K562 (cell line): ENCODE measurements at regions not wholly inside any gene's neighbourhood (a gene's known extent, or its start where the extent isn't known, plus 50 kb on each side); places are given as distances from the start of the nearest gene placed in this dataset.

ENCODE experiments used
- ADNP ChIP-seq: fragments of 200-800 bp; sonication (Bioruptor generic); IDR thresholded peaks from 2 replicates; pipeline ENCODE4 v1.6.1; 2016; ENCODE audit warnings: missing genetic modification characterization, missing compliant biosample characterization
- ARID1B ChIP-seq: fragments of 450-650 bp; IDR thresholded peaks from 2 replicates; pipeline ENCODE4 v1.6.1; 2016; ENCODE audit warnings: antibody characterized with exemption, mild to moderate bottlenecking, inconsistent platforms
- CBFA2T3 ChIP-seq: fragments of 450-650 bp; IDR thresholded peaks from 2 replicates; pipeline ENCODE4 v1.6.1; 2017
- CBX8 ChIP-seq: fragments of 200-600 bp; sonication (generic); IDR thresholded peaks from 2 replicates; pipeline ENCODE4 v1.6.1; 2012; ENCODE audit warnings: borderline replicate concordance, mixed run types, low read depth, mild to moderate bottlenecking, moderate library complexity, mixed read lengths, low read length, control low read depth, inconsistent platforms; ENCODE audit not compliant: poor library complexity, severe bottlenecking; ENCODE audit errors: extremely low read depth
- EHMT2 ChIP-seq: fragments of 450-650 bp; IDR thresholded peaks from 2 replicates; pipeline ENCODE4 v1.6.1; 2018; ENCODE audit warnings: antibody characterized with exemption
- MEIS2 ChIP-seq: fragments of 450-650 bp; IDR thresholded peaks from 2 replicates; pipeline ENCODE4 v1.6.1; 2014; ENCODE audit warnings: mild to moderate bottlenecking; ENCODE audit not compliant: partially characterized antibody
- NCOR1 ChIP-seq: fragments of 450-650 bp; IDR thresholded peaks from 2 replicates; pipeline ENCODE4 v1.6.1; 2016; ENCODE audit warnings: mild to moderate bottlenecking, moderate library complexity
- NFIX ChIP-seq: fragments of 250-450 bp; sonication (Bioruptor Pico); IDR thresholded peaks from 2 replicates; pipeline ENCODE4 v1.4.0; 2020; ENCODE audit warnings: low read depth, mild to moderate bottlenecking, moderate library complexity
- PTRF ChIP-seq: fragments of 450-650 bp; IDR thresholded peaks from 2 replicates; pipeline ENCODE4 v1.6.1; 2016; ENCODE audit warnings: mild to moderate bottlenecking, missing genetic modification characterization, missing compliant biosample characterization
- TEAD4 ChIP-seq, 2 experiments: sonication (generic) in 1 of 2; formaldehyde crosslinking in 1 of 2; IDR thresholded peaks; 2 replicates each; pipeline versions ENCODE4 v1.6.1 to v1.8.0; 2012 to 2022; ENCODE audit warnings: borderline replicate concordance in 1 of 2, inconsistent platforms in 1 of 2, low read length in 1 of 2, mild to moderate bottlenecking in 1 of 2, missing genetic modification reagents in 1 of 2
- ZNF232 ChIP-seq: sonication (generic); formaldehyde crosslinking; IDR thresholded peaks from 2 replicates; pipeline ENCODE4 v1.8.0; 2022; ENCODE audit warnings: mild to moderate bottlenecking, missing genetic modification reagents
- ZNF316 ChIP-seq: fragments of 450-650 bp; IDR thresholded peaks from 2 replicates; pipeline ENCODE4 v1.6.1; 2016
- TF ChIP-seq, protein P1 (sequence below): sonication (generic); formaldehyde crosslinking; IDR thresholded peaks from 2 replicates; pipeline ENCODE4 v1.8.0; 2022; ENCODE audit warnings: mild to moderate bottlenecking, missing genetic modification reagents
- TF ChIP-seq, protein P2 (sequence below): fragments of 450-650 bp; IDR thresholded peaks from 2 replicates; pipeline ENCODE4 v1.6.1; 2017; ENCODE audit warnings: mild to moderate bottlenecking, moderate library complexity
- TF ChIP-seq, protein P3 (sequence below): fragments of 200-800 bp; sonication (Bioruptor generic); IDR thresholded peaks from 2 replicates; pipeline ENCODE4 v1.6.1; 2017; ENCODE audit warnings: missing genetic modification characterization, missing compliant biosample characterization
- TF ChIP-seq, protein P4 (sequence below): sonication (generic); formaldehyde crosslinking; IDR thresholded peaks from 2 replicates; pipeline ENCODE4 v1.9.0; 2022; ENCODE audit warnings: mild to moderate bottlenecking, missing genetic modification reagents
- TF ChIP-seq, protein P5 (sequence below): fragments of 250-450 bp; sonication (Bioruptor Pico); IDR thresholded peaks from 2 replicates; pipeline ENCODE4 v1.5.0; 2021; ENCODE audit warnings: mild to moderate bottlenecking, borderline replicate concordance
- TF ChIP-seq, protein P6 (sequence below): fragments of 250-450 bp; sonication (Bioruptor Pico); IDR thresholded peaks from 2 replicates; pipeline ENCODE4 v1.5.0; 2022; ENCODE audit warnings: mild to moderate bottlenecking

DNA sequence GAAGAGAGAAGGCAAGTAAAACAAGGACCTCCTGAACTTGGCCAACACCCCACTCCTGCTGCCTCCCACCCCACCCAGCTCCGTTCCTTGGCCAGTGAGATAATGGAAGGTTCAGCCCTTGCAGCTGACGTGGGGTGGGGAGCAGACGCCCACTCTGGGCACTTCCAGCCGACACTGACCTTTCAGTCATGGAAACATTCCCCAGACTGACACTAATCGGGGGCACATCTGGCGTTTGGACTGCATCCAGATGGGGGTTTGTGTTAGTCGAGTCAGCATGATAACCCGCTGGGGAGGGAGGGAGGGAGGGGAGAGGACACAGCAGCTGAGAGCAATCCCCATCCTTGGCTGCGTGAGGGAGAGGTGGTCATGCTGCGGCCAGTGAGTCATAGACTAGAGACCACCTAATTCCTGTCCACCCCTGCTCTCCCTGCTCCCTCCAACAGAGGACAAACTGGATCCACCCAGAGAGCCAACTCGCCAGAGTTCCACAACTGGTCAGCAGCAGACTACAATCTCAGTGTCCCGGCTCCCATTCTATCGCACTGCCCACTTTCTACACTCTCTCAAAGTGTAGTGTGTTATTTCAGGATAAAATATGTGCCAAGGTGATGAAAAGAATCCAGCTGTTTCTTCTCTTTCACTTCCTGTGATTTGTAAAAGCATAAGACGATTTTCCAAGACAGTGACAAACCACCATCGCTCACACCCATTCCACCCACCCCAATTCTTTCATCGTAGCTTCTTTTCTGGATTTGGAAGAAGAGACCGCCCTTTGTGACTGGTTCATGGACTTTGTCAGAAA is 115.4 kb upstream of the PKDCC start (continued):
- TF ChIP-seq CBX8 (no peak), ZNF316 (peak; percentile 32; the same call in 1 of the 2 replicates), PTRF (tag) (no peak), NCOR1 (peak; percentile 73), NFIX (CRISPR knock-in tag) (no peak), ADNP (tag) (no peak), EHMT2 (no peak), MEIS2 (peak; percentile 26), CBFA2T3 (peak; percentile 86), ARID1B (peak; percentile 63), TEAD4 (IDR thresholded peaks at IDR 0.05; ENCODE audit: low read length) (peak; percentile 56), TEAD4 (CRISPR knock-in tag; IDR thresholded peaks at IDR 0.05; ENCODE audit: borderline replicate concordance) (no peak), ZNF232 (CRISPR knock-in tag) (no peak)
- TF ChIP-seq, protein P1, sequence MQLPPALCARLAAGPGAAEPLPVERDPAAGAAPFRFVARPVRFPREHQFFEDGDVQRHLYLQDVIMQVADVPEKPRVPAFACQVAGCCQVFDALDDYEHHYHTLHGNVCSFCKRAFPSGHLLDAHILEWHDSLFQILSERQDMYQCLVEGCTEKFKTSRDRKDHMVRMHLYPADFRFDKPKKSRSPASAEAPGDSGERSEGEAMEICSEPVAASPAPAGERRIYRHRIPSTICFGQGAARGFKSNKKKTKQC (CRISPR knock-in tag) = 0 out of 2 replicates have a peak, but pooled peaks have one; percentile 57
- TF ChIP-seq, protein P2, sequence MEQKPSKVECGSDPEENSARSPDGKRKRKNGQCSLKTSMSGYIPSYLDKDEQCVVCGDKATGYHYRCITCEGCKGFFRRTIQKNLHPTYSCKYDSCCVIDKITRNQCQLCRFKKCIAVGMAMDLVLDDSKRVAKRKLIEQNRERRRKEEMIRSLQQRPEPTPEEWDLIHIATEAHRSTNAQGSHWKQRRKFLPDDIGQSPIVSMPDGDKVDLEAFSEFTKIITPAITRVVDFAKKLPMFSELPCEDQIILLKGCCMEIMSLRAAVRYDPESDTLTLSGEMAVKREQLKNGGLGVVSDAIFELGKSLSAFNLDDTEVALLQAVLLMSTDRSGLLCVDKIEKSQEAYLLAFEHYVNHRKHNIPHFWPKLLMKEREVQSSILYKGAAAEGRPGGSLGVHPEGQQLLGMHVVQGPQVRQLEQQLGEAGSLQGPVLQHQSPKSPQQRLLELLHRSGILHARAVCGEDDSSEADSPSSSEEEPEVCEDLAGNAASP = no peak
- TF ChIP-seq, protein P3, sequence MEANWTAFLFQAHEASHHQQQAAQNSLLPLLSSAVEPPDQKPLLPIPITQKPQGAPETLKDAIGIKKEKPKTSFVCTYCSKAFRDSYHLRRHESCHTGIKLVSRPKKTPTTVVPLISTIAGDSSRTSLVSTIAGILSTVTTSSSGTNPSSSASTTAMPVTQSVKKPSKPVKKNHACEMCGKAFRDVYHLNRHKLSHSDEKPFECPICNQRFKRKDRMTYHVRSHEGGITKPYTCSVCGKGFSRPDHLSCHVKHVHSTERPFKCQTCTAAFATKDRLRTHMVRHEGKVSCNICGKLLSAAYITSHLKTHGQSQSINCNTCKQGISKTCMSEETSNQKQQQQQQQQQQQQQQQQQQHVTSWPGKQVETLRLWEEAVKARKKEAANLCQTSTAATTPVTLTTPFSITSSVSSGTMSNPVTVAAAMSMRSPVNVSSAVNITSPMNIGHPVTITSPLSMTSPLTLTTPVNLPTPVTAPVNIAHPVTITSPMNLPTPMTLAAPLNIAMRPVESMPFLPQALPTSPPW (CRISPR knock-in tag) = peak; percentile 43; the same call in 1 of the 2 replicates
- TF ChIP-seq, protein P4, sequence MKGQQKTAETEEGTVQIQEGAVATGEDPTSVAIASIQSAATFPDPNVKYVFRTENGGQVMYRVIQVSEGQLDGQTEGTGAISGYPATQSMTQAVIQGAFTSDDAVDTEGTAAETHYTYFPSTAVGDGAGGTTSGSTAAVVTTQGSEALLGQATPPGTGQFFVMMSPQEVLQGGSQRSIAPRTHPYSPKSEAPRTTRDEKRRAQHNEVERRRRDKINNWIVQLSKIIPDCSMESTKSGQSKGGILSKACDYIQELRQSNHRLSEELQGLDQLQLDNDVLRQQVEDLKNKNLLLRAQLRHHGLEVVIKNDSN (CRISPR knock-in tag) = no peak
- TF ChIP-seq, protein P5, sequence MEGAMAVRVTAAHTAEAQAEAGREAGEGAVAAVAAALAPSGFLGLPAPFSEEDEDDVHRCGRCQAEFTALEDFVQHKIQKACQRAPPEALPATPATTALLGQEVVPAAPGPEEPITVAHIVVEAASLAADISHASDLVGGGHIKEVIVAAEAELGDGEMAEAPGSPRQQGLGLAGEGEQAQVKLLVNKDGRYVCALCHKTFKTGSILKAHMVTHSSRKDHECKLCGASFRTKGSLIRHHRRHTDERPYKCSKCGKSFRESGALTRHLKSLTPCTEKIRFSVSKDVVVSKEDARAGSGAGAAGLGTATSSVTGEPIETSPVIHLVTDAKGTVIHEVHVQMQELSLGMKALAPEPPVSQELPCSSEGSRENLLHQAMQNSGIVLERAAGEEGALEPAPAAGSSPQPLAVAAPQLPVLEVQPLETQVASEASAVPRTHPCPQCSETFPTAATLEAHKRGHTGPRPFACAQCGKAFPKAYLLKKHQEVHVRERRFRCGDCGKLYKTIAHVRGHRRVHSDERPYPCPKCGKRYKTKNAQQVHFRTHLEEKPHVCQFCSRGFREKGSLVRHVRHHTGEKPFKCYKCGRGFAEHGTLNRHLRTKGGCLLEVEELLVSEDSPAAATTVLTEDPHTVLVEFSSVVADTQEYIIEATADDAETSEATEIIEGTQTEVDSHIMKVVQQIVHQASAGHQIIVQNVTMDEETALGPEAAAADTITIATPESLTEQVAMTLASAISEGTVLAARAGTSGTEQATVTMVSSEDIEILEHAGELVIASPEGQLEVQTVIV (CRISPR knock-in tag) = no peak
- TF ChIP-seq, protein P6, sequence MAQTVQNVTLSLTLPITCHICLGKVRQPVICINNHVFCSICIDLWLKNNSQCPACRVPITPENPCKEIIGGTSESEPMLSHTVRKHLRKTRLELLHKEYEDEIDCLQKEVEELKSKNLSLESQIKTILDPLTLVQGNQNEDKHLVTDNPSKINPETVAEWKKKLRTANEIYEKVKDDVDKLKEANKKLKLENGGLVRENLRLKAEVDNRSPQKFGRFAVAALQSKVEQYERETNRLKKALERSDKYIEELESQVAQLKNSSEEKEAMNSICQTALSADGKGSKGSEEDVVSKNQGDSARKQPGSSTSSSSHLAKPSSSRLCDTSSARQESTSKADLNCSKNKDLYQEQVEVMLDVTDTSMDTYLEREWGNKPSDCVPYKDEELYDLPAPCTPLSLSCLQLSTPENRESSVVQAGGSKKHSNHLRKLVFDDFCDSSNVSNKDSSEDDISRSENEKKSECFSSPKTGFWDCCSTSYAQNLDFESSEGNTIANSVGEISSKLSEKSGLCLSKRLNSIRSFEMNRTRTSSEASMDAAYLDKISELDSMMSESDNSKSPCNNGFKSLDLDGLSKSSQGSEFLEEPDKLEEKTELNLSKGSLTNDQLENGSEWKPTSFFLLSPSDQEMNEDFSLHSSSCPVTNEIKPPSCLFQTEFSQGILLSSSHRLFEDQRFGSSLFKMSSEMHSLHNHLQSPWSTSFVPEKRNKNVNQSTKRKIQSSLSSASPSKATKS (CRISPR knock-in tag) = no peak
